ENCODE measurements at regions not wholly inside any gene's neighbourhood (a gene's known extent, or its start where the extent isn't known, plus 50 kb on each side); places are given as distances from the start of the nearest gene placed in this dataset.

DNA sequence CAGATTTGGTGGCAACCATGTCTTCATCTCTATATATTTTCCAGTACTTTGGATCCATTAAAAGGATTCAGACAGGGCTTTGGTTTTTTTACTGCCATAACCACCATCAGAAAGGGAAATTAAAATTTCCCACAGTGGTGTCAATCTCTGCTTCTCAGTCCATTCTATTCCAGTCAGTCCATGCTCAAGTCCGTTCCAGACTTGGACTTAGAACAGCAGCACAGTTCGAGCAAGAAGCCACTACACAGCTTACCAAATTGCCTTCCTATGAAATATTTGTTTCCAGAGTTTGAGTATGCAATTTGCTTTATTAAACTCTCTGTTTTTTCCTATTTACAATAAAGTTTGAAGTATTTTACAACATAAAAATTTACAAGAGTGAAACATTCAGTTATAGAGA lies 306.5 kb upstream of the GULP1 start:
- TF ChIP-seq EP300 (IDR thresholded peaks at IDR 0.05; ENCODE audit: borderline replicate concordance in 1 of 2, low read depth in 2 of 2, low read length in 2 of 2), result no peak
- TF ChIP-seq EZH2 (IDR thresholded peaks at IDR 0.05; ENCODE audit: low read depth, low read length, severe bottlenecking), result no peak
- TF ChIP-seq, protein P1, sequence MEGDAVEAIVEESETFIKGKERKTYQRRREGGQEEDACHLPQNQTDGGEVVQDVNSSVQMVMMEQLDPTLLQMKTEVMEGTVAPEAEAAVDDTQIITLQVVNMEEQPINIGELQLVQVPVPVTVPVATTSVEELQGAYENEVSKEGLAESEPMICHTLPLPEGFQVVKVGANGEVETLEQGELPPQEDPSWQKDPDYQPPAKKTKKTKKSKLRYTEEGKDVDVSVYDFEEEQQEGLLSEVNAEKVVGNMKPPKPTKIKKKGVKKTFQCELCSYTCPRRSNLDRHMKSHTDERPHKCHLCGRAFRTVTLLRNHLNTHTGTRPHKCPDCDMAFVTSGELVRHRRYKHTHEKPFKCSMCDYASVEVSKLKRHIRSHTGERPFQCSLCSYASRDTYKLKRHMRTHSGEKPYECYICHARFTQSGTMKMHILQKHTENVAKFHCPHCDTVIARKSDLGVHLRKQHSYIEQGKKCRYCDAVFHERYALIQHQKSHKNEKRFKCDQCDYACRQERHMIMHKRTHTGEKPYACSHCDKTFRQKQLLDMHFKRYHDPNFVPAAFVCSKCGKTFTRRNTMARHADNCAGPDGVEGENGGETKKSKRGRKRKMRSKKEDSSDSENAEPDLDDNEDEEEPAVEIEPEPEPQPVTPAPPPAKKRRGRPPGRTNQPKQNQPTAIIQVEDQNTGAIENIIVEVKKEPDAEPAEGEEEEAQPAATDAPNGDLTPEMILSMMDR (IDR thresholded peaks at IDR 0.05; ENCODE audit: control extremely low read depth in 1 of 3, insufficient read depth in 1 of 3, low read depth in 1 of 3, low read length in 3 of 3), result no peak
- no peak for TF ChIP-seq KDM1A (IDR thresholded peaks at IDR 0.05; ENCODE audit: borderline replicate concordance, low read length)
- no peak for TF ChIP-seq GTF2F1 (IDR thresholded peaks at IDR 0.05; ENCODE audit: borderline replicate concordance, low read depth, low read length)
- TF ChIP-seq, protein P2, sequence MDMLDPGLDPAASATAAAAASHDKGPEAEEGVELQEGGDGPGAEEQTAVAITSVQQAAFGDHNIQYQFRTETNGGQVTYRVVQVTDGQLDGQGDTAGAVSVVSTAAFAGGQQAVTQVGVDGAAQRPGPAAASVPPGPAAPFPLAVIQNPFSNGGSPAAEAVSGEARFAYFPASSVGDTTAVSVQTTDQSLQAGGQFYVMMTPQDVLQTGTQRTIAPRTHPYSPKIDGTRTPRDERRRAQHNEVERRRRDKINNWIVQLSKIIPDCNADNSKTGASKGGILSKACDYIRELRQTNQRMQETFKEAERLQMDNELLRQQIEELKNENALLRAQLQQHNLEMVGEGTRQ (IDR thresholded peaks at IDR 0.05; ENCODE audit: low read length), result no peak

All from H1 (cell line).